RPMI8226 (cell line): ENCODE measurements at regions not wholly inside any gene's neighbourhood (a gene's known extent, or its start where the extent isn't known, plus 50 kb on each side); places are given as distances from the start of the nearest gene placed in this dataset.

Experiments
- DNase-seq: peaks from one replicate; pipeline ENCODE4 v3.0.0-alpha.2; 2015

GRCh38 chr3:13207975-13208705 lies 134.9 kb upstream of the IQSEC1 start:
- DNase-seq, result no peak

GRCh38 chr3:13207578-13207922 lies 134.3 kb upstream of the IQSEC1 start:
- no peak for DNase-seq

GRCh38 chr3:13206799-13207577 lies 133.8 kb upstream of the IQSEC1 start:
- no peak for DNase-seq

GRCh38 chr3:13205567-13206143 lies 132.4 kb upstream of the IQSEC1 start:
- DNase-seq, result no peak

- DNase-seq, result no peak
Observed at GRCh38 chr3:13204177-13204581, 130.9 kb upstream of the IQSEC1 start.

- no peak for DNase-seq
Observed at GRCh38 chr3:13203398-13204176, 130.4 kb upstream of the IQSEC1 start.

GRCh38 chr3:13202744-13203397 lies 129.6 kb upstream of the IQSEC1 start:
- no peak for DNase-seq

- DNase-seq, result no peak
Observed at GRCh38 chr3:13201851-13202250, 128.6 kb upstream of the IQSEC1 start.

- no peak for DNase-seq
Observed at GRCh38 chr3:13200946-13201345, 127.7 kb upstream of the IQSEC1 start.

- no peak for DNase-seq
Observed at GRCh38 chr3:13200465-13200864, 127.2 kb upstream of the IQSEC1 start.

GRCh38 chr3:13199899-13200451 lies 126.7 kb upstream of the IQSEC1 start:
- DNase-seq, result no peak

- DNase-seq, result no peak
Observed at GRCh38 chr3:13199006-13199776, 126.0 kb upstream of the IQSEC1 start.

- DNase-seq, result no peak
Observed at GRCh38 chr3:13198264-13198879, 125.1 kb upstream of the IQSEC1 start.

GRCh38 chr3:13197795-13198194 lies 124.6 kb upstream of the IQSEC1 start:
- no peak for DNase-seq

- DNase-seq, result no peak
Observed at GRCh38 chr3:13197281-13197680, 124.1 kb upstream of the IQSEC1 start.

- no peak for DNase-seq
Observed at GRCh38 chr3:13195374-13195773, 122.1 kb upstream of the IQSEC1 start.

- DNase-seq, result no peak
Observed at GRCh38 chr3:13194285-13195209, 121.3 kb upstream of the IQSEC1 start.

- DNase-seq, result no peak
Observed at GRCh38 chr3:13193320-13194284, 120.4 kb upstream of the IQSEC1 start.
